Epidermal melanocyte (primary cell): ENCODE measurements at regions not wholly inside any gene's neighbourhood (a gene's known extent, or its start where the extent isn't known, plus 50 kb on each side); places are given as distances from the start of the nearest gene placed in this dataset.

Experiments
- DNase-seq: peaks from one replicate; pipeline ENCODE4 v3.0.0; 2011; ENCODE audit warnings: low spot score; ENCODE audit not compliant: insufficient read length

DNA sequence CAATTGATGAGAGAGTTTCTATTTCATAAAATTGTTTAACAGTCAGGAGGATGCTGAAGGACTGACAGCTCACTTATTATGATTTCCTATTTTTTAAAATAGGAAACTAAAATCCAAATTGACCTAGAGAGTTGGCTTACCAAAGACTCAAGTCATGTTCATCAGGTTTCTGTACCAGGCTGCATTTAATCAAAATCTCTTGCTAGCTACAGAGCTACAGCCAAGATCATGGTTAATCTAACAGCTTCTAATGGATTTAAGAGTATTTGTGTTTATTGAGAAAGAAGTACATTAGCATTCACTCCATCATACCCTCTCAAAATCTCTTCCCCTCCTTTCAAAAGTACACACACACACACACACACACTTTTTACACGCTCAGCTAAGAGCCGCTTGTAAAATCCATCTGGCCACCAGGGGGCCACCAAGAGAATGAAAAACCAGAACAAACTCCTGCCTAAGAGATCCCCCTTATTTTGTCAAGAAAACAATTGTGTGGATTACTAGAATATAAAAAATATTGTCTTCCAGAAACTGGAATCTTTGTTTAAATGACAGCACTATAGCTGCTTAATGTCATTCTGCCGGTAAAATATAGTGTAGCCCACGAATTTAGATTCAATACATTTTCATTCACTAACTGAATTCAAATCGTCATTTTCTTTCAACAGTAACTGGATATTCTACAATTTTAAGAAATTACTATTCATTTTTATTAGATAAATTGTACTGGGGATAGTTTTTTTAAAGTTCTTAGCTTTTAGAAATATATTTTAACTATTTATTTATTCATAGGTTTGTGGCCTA, 334.0 kb downstream of the BTG1 start:
- DNase-seq = peak; percentile 37

DNA sequence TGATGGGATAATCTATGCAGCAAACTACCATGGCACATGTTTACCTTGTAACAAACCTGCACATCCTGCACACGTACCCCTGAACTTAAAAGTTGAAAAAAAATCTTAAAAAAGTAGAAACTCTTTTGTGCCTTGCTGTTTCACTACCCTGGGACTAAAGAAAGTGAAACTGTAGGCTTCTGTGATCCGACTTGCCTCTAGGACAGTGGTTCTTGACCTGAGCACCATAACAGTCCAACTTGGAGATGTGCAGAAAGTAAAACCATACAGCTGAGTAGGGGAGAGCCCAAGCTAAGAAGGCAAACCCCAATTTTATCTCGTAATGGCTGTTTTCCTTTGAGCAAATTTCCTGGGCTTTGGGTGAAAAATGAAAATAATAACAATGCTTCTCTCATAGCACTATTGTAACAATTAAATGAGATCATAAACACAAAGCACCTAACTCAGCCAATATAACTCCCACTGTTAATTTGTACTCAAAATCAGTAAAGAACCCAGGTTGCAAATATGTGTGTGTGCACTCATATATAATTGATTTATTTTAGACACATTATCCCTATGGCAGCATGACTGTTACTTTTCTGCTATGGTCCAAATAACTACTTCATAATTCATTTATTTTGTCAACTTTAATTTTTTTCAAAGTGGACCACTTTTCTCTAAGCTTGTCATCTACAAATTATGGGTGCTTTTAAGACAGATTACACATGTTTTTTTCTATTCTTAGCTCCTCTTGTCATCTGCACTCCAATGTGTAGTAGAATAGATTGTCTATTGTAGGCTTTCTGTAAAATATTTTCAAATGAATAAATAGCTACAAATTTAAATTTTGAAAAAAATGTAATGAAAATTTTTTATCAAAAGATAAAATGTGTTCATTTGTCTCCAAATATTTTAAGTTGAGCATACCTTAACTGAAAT, 334.9 kb downstream of the BTG1 start:
- no peak for DNase-seq

DNA sequence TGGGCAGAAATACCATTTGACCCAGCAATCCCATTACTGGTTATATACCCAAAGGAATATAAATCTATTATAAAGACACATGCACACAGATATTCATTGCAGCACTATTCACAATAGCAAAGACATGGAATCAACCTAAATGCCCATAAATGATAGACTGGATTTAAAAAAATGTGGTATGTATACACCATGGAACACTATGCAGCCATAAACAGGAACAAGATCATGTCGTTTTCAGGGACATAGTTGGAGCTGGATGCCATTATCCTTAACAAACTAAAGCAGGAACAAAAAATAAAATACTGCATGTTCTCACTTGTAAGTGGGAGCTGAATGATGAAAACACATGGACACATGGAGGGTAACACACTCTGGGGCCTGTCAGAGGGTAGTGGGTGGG, 335.6 kb downstream of the BTG1 start:
- no peak for DNase-seq

DNA sequence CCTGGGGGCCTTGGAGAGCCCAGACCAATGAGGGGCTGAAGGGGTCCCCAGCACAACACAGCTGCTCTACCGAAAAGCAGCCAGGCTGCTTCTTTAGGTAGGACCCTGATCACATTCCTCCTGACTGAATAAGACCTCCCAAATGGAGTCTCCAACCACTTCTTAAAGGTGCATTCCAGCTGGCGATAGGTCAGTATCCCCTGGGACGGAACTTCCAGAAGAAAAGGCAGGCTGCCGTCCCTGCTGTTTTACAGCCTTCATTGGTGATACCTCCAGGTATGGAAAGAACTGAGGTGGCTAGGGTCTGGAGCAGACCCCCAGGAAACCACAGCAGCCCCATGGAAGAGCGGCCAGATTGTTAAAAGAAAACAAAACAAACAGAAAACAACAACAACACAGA, 340.6 kb downstream of the BTG1 start:
- no peak for DNase-seq

DNA sequence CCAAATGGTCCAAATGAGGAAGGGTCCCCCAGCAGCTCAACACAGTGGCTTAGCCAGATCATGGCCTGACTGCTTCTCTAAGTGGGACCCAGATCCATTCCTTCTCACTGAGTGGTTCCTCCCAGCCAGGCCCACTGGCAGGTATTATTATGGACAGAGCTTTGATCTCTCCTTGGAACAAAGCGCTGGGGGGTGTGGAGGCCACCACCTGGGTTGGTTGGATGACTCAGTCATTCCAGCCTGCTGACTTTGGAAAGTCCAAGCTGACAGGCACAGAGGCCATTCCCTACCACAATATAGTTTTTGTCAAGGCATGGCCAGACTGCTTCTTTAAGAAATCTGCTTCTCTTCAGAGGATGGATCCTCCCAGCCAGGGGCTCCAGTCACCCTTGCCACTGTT, 341.1 kb downstream of the BTG1 start:
- no peak for DNase-seq

DNA sequence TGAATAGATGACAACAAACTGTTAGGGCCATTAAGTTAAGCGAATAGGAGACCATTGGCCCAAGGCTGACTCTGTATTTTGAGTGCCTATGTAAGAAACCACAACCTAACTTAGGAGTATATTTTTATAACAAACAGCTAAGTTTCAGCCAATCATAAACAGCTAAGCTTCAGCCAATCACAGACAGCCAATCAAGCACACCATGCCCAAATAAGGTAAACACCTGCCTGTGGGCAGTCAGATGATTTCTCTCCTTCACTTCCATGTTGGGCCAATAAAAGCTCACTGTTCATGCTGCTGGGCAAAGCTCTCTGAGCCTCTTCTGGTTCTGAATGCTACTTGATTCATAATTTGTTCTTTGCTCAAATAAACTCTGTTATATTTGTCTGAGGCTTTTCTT, 344.6 kb downstream of the BTG1 start:
- no peak for DNase-seq

DNA sequence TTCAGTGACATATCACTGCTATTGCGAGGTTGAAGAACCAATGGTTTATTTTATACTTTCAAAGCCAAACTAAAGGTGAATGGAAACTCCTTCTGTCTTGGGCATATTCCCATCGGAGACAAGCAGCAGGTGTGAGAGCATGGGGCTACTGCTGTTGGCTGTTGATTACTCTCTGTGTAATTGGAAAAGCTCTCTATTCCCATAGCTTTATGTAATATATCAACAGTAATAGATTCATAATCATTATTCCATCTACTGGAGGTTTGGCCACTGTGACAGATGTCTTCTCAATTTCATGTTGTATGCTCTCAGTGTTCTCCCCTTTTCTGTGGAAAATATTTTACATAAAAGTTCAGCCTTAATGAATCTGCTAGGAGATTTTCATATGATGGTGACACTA, 352.0 kb downstream of the BTG1 start:
- DNase-seq = no peak

DNA sequence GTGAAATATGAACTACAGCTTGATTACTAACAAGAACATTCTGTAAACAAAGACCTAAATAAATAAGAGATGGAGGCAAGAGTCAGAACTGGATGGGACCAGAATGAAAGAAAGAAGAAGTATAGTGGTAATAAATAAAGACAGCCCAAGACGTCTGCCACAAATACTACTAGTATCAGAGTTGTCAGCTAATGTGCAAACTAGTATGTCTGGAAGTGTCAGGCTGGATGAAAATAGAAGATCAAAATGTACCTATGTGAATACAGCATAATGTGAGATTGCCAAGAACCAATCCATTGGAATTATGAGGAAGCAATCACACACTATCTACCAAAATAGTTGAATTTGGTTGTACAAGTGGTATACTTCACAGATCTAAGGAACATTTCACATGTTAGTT, 353.0 kb downstream of the BTG1 start:
- DNase-seq = no peak

DNA sequence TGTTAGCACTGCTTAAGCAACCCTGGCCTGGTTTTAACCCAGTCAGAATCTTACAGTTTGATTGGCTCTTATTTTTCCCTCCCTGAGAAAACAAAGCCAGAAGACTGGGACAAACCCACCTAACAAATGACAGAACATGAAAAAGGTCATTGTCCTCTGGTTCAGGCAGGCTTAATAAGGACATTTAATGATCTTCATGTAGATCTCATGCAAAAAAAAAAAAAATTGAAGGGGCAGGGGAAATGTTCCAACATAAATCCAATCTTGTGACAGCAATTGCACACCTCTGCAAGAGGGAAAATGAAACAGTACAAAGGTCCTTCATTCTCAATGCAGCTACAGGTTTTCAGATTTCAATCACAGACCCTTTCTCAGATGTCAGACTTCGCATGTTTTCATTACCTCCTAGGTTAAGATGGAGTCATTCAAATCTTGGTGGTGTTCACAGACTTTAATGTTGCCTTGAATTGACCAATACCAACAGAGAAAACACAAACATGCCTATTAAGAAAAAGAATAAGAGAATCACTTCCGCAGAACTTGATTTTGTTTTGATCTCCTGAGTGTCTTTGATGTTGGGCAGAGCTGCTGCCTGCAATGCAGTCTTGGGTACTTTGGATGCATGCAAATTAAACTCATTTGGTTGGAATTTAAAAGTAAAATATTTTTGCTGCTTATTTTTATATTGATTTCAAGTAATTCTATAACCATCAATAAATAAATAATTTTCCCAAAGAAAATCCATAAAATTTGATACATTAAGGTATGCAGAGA, 359.0 kb downstream of the BTG1 start:
- no peak for DNase-seq

DNA sequence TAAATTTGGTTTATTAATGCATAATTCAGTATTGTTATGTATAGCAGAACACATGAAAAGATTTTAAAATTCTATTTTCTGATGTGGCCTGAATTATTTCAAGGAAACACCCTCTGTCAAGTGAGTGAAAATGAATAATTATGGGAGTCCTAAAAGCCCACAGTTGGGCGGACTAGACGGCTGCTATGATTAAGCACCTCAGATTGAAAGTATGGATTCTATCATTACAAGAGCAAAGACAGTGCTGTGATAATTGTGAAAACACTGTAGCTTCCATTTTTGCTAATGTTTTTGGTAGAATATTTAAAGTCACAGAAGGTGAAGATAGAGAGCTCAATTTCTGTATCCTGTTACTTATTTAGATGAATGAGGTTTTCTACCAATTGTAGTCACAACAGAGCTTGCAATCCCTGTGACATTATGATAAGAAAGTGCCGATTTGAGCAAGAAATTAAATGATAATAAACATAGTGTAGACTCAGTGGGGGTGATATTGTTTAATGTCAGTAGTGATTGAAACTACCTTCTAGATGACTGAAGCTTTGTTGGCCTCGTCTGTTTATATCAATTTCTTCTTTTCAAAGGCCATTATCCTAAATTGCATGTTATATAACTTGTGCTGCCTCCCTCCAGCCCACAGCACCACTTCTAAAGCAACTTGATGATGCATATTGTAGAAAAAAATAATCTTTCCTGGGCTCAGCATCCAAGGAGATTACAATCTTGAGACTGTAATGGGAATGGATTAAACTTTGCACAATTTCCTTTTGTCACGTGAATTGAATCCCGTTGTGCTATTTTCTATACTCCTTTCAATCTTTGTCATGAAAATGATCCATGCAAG, 359.8 kb downstream of the BTG1 start:
- no peak for DNase-seq

DNA sequence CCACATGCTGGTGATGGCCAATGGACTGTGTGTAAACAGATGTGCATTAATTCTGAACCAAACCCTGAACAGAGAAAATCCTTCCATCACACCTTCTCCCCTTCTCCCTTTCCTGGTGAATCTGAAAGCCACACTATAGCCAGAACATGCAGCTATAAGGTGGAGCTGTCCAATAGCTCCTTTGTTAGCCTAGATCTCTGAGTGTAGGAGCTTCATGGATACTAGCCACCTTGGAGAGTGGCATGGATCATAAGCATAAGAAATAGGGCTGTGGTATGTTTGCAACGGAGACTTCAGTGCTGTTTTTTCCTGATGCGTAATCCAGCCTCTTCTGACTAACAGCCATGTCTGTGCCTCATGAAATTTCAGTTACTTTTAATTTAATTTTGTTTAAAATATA, 364.5 kb downstream of the BTG1 start:
- DNase-seq = no peak

DNA sequence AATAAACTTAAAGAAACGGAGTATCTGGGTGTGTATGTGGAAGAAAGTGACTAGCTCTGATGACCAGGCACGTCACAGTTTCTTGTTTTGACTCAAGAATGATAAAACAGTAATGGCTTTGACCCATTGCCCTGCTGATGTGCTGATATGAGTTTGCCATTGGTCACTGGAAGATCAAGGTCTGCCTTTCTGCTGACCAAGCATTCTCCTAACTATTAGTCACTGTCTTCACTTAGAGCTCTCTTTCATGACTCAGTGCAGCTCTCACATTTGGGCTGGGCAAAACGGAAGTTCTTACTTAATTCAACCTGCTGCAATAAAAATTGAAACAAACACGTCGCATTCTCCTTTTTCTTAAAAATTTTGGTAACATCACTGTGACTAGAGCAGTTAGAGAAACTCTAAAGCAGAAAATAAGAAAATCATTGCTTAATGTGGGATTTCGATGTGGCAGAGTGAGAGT, 366.7 kb downstream of the BTG1 start:
- peak; percentile 31 for DNase-seq

DNA sequence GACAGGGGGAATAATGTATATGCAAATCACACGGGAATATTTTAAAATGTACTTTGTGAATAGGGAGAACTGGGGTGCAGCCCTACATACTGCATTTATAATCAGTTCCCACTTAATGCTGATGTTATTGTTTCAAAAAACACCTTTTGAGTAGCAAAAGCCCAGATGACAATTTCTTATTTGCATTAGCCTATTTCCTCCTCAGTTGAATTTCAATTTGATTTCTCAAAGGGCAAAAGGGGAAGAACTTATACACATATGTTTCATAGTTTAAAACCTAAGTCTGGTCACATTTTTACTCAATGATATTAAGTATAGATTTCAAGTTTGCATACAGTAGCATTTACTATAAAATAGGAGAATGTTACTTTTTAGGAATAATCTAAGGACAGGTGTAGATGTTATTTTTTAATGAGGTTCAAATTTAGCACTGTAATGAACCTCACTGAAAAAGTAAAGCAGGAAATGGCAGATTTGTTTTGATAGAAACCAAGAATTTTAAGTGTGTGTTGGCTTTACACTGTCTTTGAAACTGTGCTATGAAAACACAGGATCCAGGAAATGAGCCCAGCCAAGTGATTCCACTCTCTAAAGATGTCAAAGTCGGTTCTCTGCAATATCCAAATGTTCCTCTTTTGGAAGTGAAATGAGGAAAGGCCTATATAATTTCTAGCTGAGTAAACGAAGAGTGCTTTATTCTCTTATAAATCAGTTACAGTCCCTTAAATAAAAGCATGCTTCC, 367.4 kb downstream of the BTG1 start:
- DNase-seq = no peak

DNA sequence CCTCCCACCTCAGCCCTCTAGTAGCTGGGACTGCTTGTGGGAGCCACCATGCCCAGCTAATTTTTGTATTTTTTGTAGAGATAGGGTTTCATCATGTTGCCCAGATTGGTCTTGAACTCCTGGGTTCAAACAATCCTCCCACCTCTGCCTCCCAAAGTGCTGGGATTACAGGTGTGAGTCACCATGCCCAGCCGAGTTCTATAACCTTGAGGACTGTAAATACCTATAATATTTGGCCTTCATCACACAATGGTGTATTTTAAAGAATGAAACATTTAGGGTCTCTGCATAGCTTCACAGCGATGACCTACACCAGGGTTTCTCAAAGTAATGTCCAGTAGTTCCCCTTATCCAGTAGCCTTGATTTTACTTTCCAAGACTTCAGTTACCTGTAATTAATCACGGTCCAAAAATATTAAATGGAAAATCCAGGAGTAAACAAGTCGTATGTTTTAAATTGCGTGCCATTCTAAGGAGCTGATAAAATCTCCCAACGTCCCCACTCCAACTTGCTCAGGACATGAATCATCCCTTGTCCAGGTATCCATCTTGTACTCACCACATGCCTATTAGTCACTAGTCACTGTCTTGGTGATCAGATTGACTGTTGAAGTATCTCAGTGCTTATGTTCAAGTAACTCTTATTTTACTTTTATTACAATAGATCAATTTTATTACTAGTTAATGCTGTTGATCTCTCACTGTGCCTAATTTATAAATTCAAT, 368.2 kb downstream of the BTG1 start:
- DNase-seq = no peak

DNA sequence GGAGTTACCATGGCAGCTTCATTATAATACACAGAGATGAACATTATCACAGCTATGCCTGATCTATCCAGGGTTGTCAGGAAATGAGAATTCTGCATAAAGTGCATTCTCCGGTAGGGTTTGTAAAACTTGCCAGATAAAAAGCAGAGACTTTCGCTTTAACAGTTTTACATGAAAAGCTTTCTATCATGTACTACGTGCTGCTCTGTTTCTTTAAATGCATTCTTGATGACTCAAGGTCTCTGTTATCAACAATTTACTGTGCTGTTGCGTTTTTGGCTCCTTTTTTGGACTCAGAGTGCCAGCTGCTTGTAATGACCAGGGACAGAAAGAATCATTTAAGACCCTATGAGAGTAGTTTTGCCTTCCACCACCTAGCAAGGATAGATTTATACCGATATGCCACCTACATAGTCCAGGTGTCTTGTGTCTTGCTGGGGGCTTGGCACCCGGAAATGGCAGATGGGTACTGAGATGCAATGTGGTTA, 371.2 kb downstream of the BTG1 start:
- no peak for DNase-seq

DNA sequence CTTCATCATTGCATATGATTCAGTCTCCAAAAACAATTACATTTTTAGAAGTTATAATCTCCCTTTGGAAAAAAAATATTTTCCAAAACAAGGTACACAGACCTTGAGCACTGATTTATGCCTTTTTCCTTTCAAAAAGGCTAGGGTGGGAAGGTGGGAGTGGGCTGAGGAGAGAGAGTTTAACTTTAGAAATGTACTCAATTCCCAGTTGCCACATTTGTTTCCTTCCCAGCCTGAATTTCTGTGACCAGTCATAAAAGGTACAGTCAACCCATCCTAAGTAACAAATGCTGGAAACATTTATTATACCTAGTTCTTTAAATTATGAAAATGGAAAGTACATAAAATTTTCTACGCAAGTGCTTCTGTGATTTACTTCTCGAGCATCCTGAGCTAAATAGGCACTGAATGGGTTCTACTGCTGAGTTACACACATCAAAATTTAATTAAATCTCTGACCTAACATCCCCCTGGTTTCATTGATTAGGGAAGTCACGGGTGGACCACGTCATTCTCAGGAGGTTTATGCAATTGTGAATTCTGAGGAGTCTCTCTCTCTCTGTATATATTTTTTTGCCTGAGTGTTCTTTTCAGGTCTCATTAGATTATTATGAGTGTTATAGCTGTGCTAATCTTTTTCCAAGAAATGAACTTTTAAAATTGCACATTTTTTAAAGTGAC, 371.8 kb downstream of the BTG1 start:
- no peak for DNase-seq

DNA sequence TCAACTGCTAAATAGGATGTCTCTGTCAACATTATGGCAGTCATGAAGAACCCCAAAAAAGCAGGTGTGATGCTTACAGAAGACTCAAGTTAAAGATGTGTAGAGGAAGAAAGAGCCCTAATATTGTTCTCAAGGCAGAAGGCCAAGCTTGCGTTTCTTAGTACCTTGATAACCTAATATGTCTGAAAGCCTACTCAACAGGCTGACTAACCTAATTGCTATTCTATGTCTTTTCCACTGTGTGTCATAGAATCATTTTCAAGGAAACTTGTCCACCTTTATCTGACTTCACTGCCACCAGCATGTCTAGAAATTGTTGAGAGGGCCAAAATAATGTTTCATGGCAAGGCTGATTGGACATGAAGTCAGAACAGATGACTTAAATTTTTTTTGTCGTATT, 373.2 kb downstream of the BTG1 start:
- DNase-seq = no peak

DNA sequence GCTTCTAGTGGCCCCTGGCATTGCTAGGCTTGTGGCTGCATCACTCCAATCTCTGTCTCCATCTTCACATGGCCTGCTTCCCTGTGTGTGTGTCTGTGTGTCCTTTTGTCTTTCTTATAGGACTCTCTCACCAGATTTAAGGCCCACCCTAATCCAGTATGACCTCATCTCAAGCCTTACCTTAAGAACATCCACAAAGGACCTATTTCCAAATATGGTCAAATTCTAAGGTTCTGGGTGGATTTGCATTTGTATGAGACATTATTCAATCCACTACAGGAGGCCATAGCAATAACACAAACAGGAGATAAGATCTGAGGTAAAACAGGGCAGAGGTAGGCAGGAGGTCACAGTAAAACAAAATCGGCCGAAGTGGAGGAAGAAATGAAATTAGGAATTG, 375.9 kb downstream of the BTG1 start:
- no peak for DNase-seq

DNA sequence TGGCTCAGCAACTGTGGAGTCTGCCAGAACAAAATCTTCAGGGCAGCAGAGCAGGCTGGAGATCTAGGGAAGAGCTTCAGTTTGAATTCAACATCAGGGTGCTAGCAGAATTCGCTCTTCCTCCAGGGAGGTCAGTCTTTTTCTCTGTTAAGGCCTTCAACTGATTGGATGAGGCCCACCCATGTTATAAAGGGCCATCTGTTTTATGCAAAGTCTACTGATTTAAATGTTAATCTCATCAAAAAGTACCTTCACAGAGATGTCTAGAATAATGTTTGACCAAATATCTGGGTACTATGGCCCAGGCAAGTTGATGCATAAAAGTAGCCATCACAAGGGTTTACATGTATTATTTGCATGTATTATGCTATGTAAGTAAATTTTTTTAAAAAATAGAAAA, 378.4 kb downstream of the BTG1 start:
- no peak for DNase-seq
